GM06990 (cell line): ENCODE measurements at regions not wholly inside any gene's neighbourhood (a gene's known extent, or its start where the extent isn't known, plus 50 kb on each side); places are given as distances from the start of the nearest gene placed in this dataset.

Source experiments
- DNase-seq: peaks from one replicate; pipeline ENCODE4 v3.0.0-alpha.2; 2011; ENCODE audit not compliant: insufficient read length; ENCODE audit errors: extremely low read depth
- H3K27me3 ChIP-seq: replicated peaks from 2 replicates; pipeline ENCODE4 v1.6.0; 2011; ENCODE audit warnings: low read length; ENCODE audit not compliant: control insufficient read depth, insufficient read depth
- H3K36me3 ChIP-seq: 2 replicates; pipeline ENCODE4 v1.5.1; 2011; ENCODE audit warnings: low read length; ENCODE audit not compliant: control insufficient read depth, insufficient read depth
- H3K4me3 ChIP-seq: replicated peaks from 2 replicates; pipeline ENCODE4 v1.5.1; 2011; ENCODE audit warnings: low read depth, mild to moderate bottlenecking, control low read depth, low read length
- CTCF ChIP-seq: IDR thresholded peaks from 2 replicates; pipeline ENCODE4 v1.5.1; 2011; ENCODE audit warnings: low read length, control low read depth, mild to moderate bottlenecking, inconsistent platforms; ENCODE audit not compliant: insufficient read depth, poor library complexity, severe bottlenecking

- DNase-seq = no peak
- Histone ChIP-seq H3K27me3 (no peaks in the 10 kb centered on the region), H3K36me3 (no peaks in the 10 kb centered on the region), H3K4me3 (no peak overlapping the region)
- no peak for TF ChIP-seq CTCF
Observed at GRCh38 chr9:20170122-20170521, 381.3 kb upstream of the SLC24A2 start.

GRCh38 chr9:20152151-20152725 lies 363.4 kb upstream of the SLC24A2 start:
- Histone ChIP-seq H3K4me3 (no peak overlapping the region), H3K27me3 (no peaks in the 10 kb centered on the region; the same call in 1 of the 2 replicates), H3K36me3 (no peaks in the 10 kb centered on the region)
- TF ChIP-seq CTCF = no peak
- no peak for DNase-seq

- Histone ChIP-seq H3K27me3 (no peaks in the 10 kb centered on the region; the same call in 1 of the 2 replicates), H3K36me3 (no peaks in the 10 kb centered on the region), H3K4me3 (no peak overlapping the region)
- no peak for TF ChIP-seq CTCF
- DNase-seq = no peak
Observed at GRCh38 chr9:20148416-20148815, 359.6 kb upstream of the SLC24A2 start.

GRCh38 chr9:20144197-20144596 lies 355.4 kb upstream of the SLC24A2 start:
- no peak for DNase-seq
- no peaks in the 10 kb centered on the region for H3K36me3 ChIP-seq
- H3K27me3 ChIP-seq = no peaks in the 10 kb centered on the region
- TF ChIP-seq CTCF = no peak
- no peak overlapping the region for H3K4me3 ChIP-seq

GRCh38 chr9:20139763-20140290 lies 351.0 kb upstream of the SLC24A2 start:
- Histone ChIP-seq H3K27me3 (no peaks in the 10 kb centered on the region), H3K36me3 (no peaks in the 10 kb centered on the region), H3K4me3 (no peak overlapping the region)
- no peak for DNase-seq
- TF ChIP-seq CTCF = no peak

GRCh38 chr9:20138841-20139240 lies 350.0 kb upstream of the SLC24A2 start:
- H3K36me3 ChIP-seq = no peaks in the 10 kb centered on the region
- TF ChIP-seq CTCF = no peak

More at GRCh38 chr9:20138841-20139240, 350.0 kb upstream of the SLC24A2 start:
- Histone ChIP-seq H3K27me3 (no peaks in the 10 kb centered on the region), H3K4me3 (no peak overlapping the region)
- DNase-seq = no peak
